GM12872 (cell line): ENCODE measurements at regions not wholly inside any gene's neighbourhood (a gene's known extent, or its start where the extent isn't known, plus 50 kb on each side); places are given as distances from the start of the nearest gene placed in this dataset.

Source experiments
- CTCF ChIP-seq: IDR thresholded peaks from 3 replicates; pipeline ENCODE4 v1.5.1; 2011; ENCODE audit warnings: low read depth, mild to moderate bottlenecking, low read length, moderate library complexity; ENCODE audit not compliant: insufficient read depth

GRCh38 chr18:34659579-34660517, 50.2 kb upstream of the DTNA start:
- TF ChIP-seq CTCF = no peak
